Hypothalamus (tissue), 51 donors: ENCODE measurements at regions not wholly inside any gene's neighbourhood (a gene's known extent, or its start where the extent isn't known, plus 50 kb on each side); places are given as distances from the start of the nearest gene placed in this dataset.
A peak's percentile ranks its signal among the peaks of the same experiment; 100 is the strongest.

Source experiments
- DNase-seq, 51 donors: peaks; one replicate each; lab custom pipeline; 2025; lab: John Stamatoyannopoulos, UW

GRCh38 chr20:30007496-30007895, 1250.0 kb upstream of the DEFB115 start:
- DNase-seq: peak in 1 of 51 donors; percentile 15
